GM19035 (cell line): ENCODE measurements at regions not wholly inside any gene's neighbourhood (a gene's known extent, or its start where the extent isn't known, plus 50 kb on each side); places are given as distances from the start of the nearest gene placed in this dataset.

Experiments used
- ATAC-seq: cut with Tn5 transposase; IDR thresholded peaks from one replicate; pipeline ENCODE4 v1.9.1; 2021; ENCODE audit not compliant: unreplicated experiment

DNA sequence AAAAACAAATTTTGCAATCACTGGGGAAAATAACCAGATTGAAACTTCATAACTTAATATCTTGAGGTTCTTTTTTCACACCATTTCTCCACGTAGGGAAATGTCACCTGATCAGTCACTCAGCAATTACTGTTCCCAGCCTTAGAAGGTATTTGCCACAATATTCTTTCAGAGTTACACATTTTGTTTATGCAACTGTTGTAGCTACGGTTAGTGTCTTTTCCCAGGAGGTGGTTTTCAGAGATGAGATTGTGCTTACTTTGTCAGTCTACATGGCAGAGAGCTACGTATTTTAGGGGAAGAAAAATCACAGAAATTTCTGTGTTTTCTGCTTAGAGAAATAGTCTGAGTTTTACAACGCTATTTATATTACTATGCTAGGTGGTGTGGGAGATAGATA, 792.8 kb upstream of the B3GALT2 start:
- ATAC-seq = no peak

DNA sequence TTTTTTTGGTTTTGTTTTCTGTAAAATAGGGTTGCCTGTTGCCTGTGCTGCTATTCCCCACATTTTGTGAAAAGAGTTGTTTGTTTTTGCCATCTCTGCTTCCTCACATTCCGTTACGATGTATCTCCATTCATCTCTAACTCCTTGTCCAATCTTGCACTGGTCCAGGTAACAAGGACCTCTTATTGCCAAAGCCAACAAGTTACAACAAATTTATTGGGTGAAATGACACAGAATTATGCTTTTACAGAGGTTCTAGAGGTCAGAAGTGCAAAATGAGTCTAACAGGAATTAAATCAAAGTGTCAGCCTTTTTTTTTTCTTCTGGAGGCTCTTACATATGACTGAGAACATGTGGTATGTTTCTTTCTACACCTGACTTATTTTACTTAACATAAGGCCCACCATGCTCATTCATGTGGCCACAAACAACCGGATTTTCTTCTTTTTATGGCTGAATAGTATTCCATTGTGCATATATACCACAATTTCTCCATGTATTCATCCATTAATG, 787.9 kb upstream of the B3GALT2 start:
- no peak for ATAC-seq

GRCh38 chr1:193973428-193973827, 787.0 kb upstream of the B3GALT2 start:
- no peak for ATAC-seq

GRCh38 chr1:193971595-193971994, 785.2 kb upstream of the B3GALT2 start:
- ATAC-seq = no peak

GRCh38 chr1:193960499-193960898, 774.1 kb upstream of the B3GALT2 start:
- ATAC-seq = no peak

DNA sequence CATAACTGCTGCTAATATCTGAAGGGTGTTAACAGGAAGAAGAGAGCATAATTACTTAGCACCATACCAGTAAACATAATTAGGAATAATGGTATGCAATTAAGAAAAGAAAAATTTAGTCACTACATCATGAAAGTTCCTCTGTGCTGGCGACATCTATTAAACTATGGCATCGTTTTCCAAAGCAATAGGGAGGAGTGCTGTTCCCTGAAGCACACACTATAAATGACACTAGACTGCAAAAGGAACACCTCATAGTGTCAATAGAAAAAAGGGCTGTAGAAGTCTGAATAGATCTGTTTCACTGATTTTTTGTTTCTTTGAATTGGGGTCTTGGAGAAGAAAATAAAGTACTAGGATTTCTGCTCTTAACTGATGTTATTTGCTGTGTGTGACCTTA, 773.6 kb upstream of the B3GALT2 start:
- no peak for ATAC-seq

DNA sequence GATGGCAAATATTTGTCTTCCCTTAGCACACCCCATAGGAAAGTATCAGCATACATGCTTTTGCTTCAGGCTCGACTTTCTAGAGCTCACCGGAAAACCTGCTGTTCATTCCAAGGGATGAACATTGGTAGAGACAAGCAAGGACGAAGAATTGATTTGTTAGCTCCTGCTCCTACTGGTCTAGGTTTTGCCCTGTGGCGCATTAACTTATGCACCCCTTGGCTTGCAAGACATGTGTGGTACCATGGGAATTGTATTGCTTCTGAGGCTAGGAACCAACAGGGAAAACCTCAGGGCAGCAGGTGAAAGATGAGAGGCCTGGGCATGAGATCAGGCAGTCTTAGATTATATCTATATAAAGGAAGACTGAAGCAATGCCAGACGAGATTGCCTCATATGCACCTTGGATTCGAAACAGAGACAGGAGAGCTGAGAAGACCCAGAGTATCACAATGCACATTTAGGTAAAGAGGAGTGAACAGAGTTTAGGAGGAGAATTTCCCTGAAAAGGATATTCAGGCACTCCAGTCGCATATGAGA, 771.2 kb upstream of the B3GALT2 start:
- no peak for ATAC-seq

DNA sequence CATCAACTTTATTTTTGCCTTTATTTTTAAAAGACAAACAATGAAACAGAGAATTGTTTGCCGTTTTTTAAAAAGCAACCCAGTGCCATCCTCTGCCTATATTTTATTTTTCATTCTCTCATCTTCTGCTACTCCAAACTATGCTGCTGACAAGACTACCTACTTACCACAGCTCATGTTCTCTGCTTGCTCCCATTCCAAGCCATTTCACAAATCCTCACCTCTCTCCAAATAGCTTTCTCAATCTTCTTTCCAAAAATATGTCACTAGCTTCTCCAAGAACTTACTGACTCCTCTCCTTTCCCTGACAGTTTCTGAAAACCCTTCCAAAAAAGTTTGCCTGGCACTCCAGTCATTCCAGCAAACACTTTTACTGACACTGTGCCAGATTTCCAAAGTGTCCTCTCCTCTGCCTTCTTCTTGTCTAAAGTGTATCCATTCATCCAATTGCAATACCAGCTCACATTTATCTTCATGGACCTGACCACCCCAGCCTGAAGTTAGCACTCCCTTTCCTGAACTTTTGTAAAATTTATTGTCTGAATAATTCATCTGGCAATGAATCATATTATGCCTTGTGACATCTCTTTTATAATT, 766.5 kb upstream of the B3GALT2 start:
- ATAC-seq = no peak

DNA sequence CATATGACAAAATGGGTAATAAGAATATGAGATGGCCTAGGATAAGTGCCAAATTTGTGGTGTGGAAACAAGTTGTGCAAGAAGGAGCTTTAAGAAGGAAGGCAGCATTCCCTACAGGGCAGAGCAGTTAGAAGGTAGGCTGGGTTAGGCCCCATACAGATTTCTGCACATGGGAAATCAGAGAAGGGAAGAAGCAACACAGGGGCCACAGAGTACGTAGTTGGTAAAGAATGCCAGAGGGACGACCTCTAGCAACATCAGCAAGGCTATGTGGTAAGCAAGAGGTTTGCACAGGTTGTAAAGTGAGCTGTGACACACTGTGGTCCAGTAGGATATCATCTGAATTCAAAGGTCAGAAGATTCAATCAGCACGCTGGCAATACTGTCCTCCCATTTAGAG, 765.6 kb upstream of the B3GALT2 start:
- no peak for ATAC-seq

- ATAC-seq = no peak
These were observed 758.0 kb upstream of the B3GALT2 start for GRCh38 chr1:193944454-193944853.

DNA sequence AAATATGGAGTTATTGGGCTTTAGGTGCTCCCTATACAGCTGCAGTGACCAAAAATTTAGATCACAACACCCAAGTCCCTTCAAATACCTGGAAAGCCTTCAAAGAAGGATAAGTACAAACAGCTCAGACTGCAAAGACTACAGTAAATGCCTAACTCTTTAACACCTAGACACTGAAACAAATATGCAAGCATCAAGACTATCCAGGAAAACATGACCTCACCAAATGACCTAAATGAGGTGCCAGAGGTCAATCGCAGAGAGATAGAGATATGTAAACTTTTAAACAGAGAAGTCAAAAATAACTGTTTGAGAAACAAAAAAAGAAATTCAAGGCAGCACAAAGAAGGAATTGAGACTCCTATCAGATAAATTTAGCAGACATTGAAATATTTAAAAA, 753.8 kb upstream of the B3GALT2 start:
- no peak for ATAC-seq

DNA sequence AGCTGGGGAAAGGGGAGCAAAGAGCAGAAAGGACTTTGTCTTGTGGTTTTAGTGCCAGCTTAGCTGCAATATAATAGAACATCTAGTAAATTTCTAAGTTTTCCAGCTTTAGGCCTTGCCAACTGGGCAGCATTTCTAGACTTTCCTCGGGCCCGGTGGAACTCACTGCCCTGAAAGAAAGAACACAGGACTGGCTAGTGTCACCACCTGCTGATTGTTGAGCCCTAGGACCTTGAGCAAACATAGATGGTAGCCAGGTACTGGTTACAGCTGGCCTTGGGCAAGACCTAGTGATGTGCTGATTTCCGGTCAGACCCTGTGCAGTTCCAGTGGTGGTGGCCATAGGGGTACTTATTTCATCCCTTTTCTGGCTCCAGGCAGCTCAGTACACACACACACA, 753.2 kb upstream of the B3GALT2 start:
- ATAC-seq = no peak

DNA sequence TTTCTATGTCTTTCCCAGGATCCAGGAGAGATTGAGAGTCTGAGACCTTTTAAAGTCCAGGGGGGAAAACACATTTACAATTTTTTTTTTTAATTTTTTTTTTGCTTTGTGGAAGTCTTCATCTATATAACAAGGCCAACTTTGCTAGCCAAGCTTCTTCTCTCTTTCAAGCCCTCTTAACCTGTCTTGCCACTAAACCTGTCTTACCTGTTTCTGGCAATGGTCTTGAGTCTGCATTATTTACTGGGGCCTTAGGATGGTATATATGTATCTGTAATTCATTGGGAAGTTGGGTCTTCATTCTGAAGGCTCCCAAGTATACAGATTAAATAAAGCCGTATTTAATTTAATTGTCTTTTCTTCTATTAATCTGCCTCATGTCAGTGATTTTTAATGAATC, 750.9 kb upstream of the B3GALT2 start:
- no peak for ATAC-seq

GRCh38 chr1:193932979-193933378, 746.6 kb upstream of the B3GALT2 start:
- ATAC-seq = no peak

DNA sequence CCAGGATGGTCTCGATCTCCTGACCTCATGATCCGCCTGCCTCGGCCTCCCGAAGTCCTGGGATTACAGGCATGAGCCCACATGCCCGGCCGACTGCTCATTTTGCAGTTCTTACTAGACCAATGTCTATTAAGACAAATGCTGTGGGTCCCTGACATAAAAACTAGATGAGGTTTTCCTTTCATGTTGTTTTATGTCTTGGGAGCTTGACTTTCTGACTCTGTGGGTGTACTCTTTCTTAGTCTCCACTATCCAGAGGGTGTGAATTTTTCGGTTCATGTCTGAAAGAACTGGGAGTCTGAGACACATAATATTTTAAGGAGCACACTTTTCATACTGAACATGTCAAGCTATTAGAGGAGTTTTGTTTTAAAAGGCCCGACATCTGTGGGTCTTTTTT, 744.9 kb upstream of the B3GALT2 start:
- no peak for ATAC-seq

DNA sequence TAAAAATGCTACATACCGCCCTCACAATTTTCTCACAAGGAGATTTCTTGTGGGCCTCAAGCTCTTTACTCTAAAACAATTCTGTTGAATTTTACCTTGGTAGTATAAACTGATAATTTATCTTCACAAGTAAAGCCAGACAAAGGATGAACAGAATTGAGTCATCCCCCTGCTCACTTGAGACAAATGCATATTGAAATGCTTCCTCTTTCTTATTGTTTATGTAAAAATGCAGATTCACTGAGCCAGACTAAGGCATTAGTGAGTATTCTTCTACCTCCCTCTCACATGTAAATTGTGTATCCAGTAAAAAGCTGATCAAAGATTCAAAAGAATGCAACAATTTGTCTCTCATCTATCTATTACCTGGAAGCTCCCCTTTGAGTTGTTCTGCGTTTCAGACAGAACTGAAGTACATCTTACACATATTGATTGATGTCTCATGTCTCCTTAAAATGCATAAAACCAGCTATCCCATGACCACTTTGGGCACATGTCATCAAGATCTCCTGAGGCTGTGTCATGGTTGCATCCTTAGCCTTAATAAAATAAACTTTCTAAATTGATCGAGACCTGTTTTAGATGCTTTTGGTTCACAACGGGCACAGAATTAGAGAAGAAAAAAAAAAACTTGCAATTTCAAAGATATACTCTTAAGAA, 743.1 kb upstream of the B3GALT2 start:
- no peak for ATAC-seq

DNA sequence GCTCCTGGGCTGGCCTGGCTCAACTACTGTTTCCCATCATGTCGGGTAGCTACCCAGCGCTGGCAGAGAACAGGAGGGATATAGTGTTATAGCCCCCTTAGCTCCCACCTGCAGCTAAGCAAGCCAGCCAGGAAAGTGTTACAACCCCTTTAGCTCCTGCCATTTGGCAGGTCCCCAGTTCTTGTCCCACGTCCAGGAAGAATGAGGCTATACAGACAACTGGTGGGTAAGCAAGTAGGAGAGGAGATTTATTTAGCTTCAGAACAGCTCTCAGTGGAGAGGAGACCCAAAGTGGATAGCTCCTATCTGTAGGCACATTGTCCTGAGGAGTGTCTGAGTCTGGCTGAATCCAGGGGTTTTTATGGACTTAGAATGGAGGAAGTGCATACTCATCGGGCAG, 741.1 kb upstream of the B3GALT2 start:
- no peak for ATAC-seq

DNA sequence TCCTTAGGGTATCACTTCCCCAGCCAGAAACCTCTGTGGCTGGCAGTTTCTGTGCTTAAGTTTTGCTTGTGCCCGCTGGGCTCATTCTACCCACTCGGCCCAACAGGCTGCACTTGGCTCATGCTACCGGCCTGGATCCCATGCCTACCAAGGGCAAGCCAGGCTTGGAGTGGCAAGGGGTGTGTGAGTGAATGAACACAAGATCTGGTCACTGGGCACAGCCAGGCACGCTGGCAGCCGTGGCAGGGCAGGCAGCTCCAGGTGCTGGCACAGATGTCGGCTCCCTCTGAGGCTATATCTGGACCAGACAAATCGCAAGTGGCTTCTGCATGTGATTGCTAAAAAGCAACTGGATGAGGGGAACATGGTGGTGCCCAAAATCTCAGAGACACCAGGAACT, 740.5 kb upstream of the B3GALT2 start:
- ATAC-seq = no peak

GRCh38 chr1:193919827-193920226, 733.4 kb upstream of the B3GALT2 start:
- ATAC-seq = no peak

DNA sequence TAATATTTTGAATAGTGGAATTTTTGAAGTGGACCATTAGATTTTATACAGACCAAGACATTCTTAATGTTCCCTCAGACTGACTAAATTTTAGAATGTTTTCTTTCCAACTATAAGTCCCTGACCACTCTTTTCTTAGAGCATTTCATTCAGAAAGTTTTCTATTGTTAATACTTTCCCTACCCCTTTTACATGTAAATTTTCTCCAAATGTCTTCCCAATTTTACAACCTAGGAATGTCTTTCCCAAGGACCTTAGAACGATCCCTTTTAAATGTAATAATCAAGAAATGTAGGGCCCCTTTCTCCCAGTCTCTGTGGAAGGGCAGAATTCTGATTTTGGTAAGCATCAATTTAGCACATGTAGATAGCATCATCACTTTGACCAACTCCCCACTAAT, 730.0 kb upstream of the B3GALT2 start:
- no peak for ATAC-seq

DNA sequence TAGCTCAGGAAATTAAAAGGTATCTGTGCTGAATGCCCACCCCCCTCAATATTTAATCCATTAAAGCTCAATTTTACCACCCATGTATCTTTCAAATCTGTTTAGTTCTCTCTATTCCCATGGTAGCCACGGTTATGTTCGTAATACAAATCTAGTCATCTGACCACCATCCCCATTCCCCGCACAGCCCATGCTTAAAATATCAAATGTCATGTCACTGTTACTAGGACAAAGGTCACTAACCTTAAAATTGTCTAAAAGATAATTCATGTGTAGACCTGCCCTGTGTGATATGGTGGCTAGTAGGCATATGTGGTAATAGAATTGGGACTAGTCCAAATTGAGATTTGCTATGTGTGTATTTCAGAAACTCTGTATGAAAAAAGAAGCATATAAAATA, 728.5 kb upstream of the B3GALT2 start:
- no peak for ATAC-seq

- ATAC-seq = no peak
These were observed 723.1 kb upstream of the B3GALT2 start for GRCh38 chr1:193909406-193910082.
